HUES6 (cell line): ENCODE measurements at regions not wholly inside any gene's neighbourhood (a gene's known extent, or its start where the extent isn't known, plus 50 kb on each side); places are given as distances from the start of the nearest gene placed in this dataset.

ENCODE experiments used
- H3K27ac ChIP-seq: 2 replicates; pipeline ENCODE4 v1.7.0; 2013; ENCODE audit warnings: low read depth, mild to moderate bottlenecking, low read length, inconsistent platforms
- H3K27me3 ChIP-seq: 2 replicates; pipeline ENCODE4 v1.6.1; 2013; ENCODE audit warnings: low read length; ENCODE audit not compliant: control insufficient read depth, insufficient read depth
- H3K36me3 ChIP-seq: 2 replicates; pipeline ENCODE4 v1.6.1; 2013; ENCODE audit warnings: low read length; ENCODE audit not compliant: control insufficient read depth, insufficient read depth
- H3K4me1 ChIP-seq: 2 replicates; pipeline ENCODE4 v1.6.1; 2013; ENCODE audit warnings: low read length; ENCODE audit not compliant: control insufficient read depth, insufficient read depth
- H3K4me3 ChIP-seq: 2 replicates; pipeline ENCODE4 v1.5.1; 2013; ENCODE audit warnings: low read depth, low read length
- H3K9ac ChIP-seq: one replicate; pipeline ENCODE4 v1.6.1; 2013; ENCODE audit warnings: mild to moderate bottlenecking, low read length
- H3K9me3 ChIP-seq: 2 replicates; pipeline ENCODE4 v1.6.1; 2013; ENCODE audit warnings: low read depth, low read length; ENCODE audit not compliant: control insufficient read depth, insufficient read depth

- Histone ChIP-seq H3K27ac (no peak overlapping the region), H3K4me1 (peaks cover 20% of the 10 kb centered on the region), H3K36me3 (no peaks in the 10 kb centered on the region), H3K9ac (no peak overlapping the region), H3K9me3 (no peaks in the 10 kb centered on the region), H3K4me3 (no peak overlapping the region), H3K27me3 (no peaks in the 10 kb centered on the region)
Measured at GRCh38 chr14:71538288-71538687, 393.9 kb upstream of the RGS6 start.

- peaks cover 20% of the 10 kb centered on the region for H3K4me1 ChIP-seq
- H3K4me3 ChIP-seq, result no peak overlapping the region
- no peaks in the 10 kb centered on the region for H3K9me3 ChIP-seq
- H3K36me3 ChIP-seq, result no peaks in the 10 kb centered on the region
- H3K9ac ChIP-seq, result no peak overlapping the region
- no peaks in the 10 kb centered on the region for H3K27me3 ChIP-seq
- H3K27ac ChIP-seq, result no peak overlapping the region
Measured at GRCh38 chr14:71538938-71539649, 393.1 kb upstream of the RGS6 start.

GRCh38 chr14:71539650-71540285 is 392.5 kb upstream of the RGS6 start:
- Histone ChIP-seq H3K4me3 (no peak overlapping the region), H3K27ac (no peak overlapping the region), H3K9me3 (no peaks in the 10 kb centered on the region), H3K27me3 (no peaks in the 10 kb centered on the region), H3K4me1 (peaks cover 20% of the 10 kb centered on the region), H3K36me3 (no peaks in the 10 kb centered on the region), H3K9ac (no peak overlapping the region)

- Histone ChIP-seq H3K27ac (no peak overlapping the region), H3K27me3 (no peaks in the 10 kb centered on the region), H3K4me1 (peaks cover 17% of the 10 kb centered on the region), H3K9me3 (no peaks in the 10 kb centered on the region), H3K36me3 (no peaks in the 10 kb centered on the region), H3K4me3 (no peak overlapping the region), H3K9ac (no peak overlapping the region)
Measured at GRCh38 chr14:71541271-71541670, 391.0 kb upstream of the RGS6 start.

GRCh38 chr14:71541973-71542690 is 390.1 kb upstream of the RGS6 start:
- no peaks in the 10 kb centered on the region for H3K9me3 ChIP-seq
- no peaks in the 10 kb centered on the region for H3K36me3 ChIP-seq
- no peak overlapping the region for H3K4me3 ChIP-seq
- no peak overlapping the region for H3K9ac ChIP-seq
- H3K27ac ChIP-seq, result no peak overlapping the region
- no peaks in the 10 kb centered on the region for H3K27me3 ChIP-seq
- peaks cover 14% of the 10 kb centered on the region for H3K4me1 ChIP-seq

GRCh38 chr14:71549421-71550050 is 382.7 kb upstream of the RGS6 start:
- H3K27ac ChIP-seq, result no peak overlapping the region
- no peaks in the 10 kb centered on the region for H3K9me3 ChIP-seq
- H3K27me3 ChIP-seq, result no peaks in the 10 kb centered on the region
- H3K36me3 ChIP-seq, result no peaks in the 10 kb centered on the region
- no peak overlapping the region for H3K9ac ChIP-seq
- H3K4me3 ChIP-seq, result no peak overlapping the region
- H3K4me1 ChIP-seq, result no peaks in the 10 kb centered on the region

- H3K9ac ChIP-seq, result no peak overlapping the region
- no peaks in the 10 kb centered on the region for H3K36me3 ChIP-seq
- H3K9me3 ChIP-seq, result no peaks in the 10 kb centered on the region
- H3K27me3 ChIP-seq, result no peaks in the 10 kb centered on the region
- H3K4me3 ChIP-seq, result no peak overlapping the region
- H3K4me1 ChIP-seq, result peaks cover 5% of the 10 kb centered on the region
- no peak overlapping the region for H3K27ac ChIP-seq
Measured at GRCh38 chr14:71550367-71550766, 381.9 kb upstream of the RGS6 start.

- peaks cover 7% of the 10 kb centered on the region for H3K4me1 ChIP-seq
- no peak overlapping the region for H3K4me3 ChIP-seq
- H3K27ac ChIP-seq, result no peak overlapping the region
- H3K36me3 ChIP-seq, result no peaks in the 10 kb centered on the region
- H3K9me3 ChIP-seq, result no peaks in the 10 kb centered on the region
- H3K9ac ChIP-seq, result no peak overlapping the region
- no peaks in the 10 kb centered on the region for H3K27me3 ChIP-seq
Measured at GRCh38 chr14:71551291-71551950, 380.8 kb upstream of the RGS6 start.

- peaks cover 7% of the 10 kb centered on the region for H3K4me1 ChIP-seq
- no peak overlapping the region for H3K27ac ChIP-seq
- no peaks in the 10 kb centered on the region for H3K27me3 ChIP-seq
- H3K9me3 ChIP-seq, result no peaks in the 10 kb centered on the region
- H3K4me3 ChIP-seq, result no peak overlapping the region
- H3K36me3 ChIP-seq, result no peaks in the 10 kb centered on the region
- H3K9ac ChIP-seq, result no peak overlapping the region
Measured at GRCh38 chr14:71552809-71553208, 379.4 kb upstream of the RGS6 start.

- H3K9me3 ChIP-seq, result no peaks in the 10 kb centered on the region
- H3K27me3 ChIP-seq, result no peaks in the 10 kb centered on the region
- no peak overlapping the region for H3K27ac ChIP-seq
- H3K4me3 ChIP-seq, result no peak overlapping the region
- no peak overlapping the region for H3K9ac ChIP-seq
- no peaks in the 10 kb centered on the region for H3K36me3 ChIP-seq
- peaks cover 7% of the 10 kb centered on the region for H3K4me1 ChIP-seq
Measured at GRCh38 chr14:71553779-71554178, 378.4 kb upstream of the RGS6 start.
